ENCODE measurements at regions not wholly inside any gene's neighbourhood (a gene's known extent, or its start where the extent isn't known, plus 50 kb on each side); places are given as distances from the start of the nearest gene placed in this dataset.

- ATAC-seq (ENCODE audit: low read depth) = no peak
- H2BK5ac ChIP-seq (ENCODE audit: low read depth, low read length, poor library complexity, severe bottlenecking) = no peak overlapping the region
- no peak overlapping the region for H2BK15ac ChIP-seq (ENCODE audit: low read depth, low read length)
- no peaks in the 10 kb centered on the region for H3K27me3 ChIP-seq (ENCODE audit: control insufficient read depth, insufficient read depth, low read length)
- dilution Hi-C loops (cut with HindIII; ENCODE audit: low sequenced_read_pairs, unreplicated experiment) = no loop called here
- H3K4ac ChIP-seq (ENCODE audit: low read depth, low read length) = no peak overlapping the region
- no peak for TF ChIP-seq CHD1 (IDR thresholded peaks at IDR 0.05; ENCODE audit: low read depth, low read length)
- TF ChIP-seq POLR2A (IDR thresholded peaks at IDR 0.05; ENCODE audit: low read depth, low read length) = no peak
- TF ChIP-seq RCOR1 (IDR thresholded peaks at IDR 0.05; ENCODE audit: insufficient replicate concordance, low read length) = no peak
- no peak for TF ChIP-seq SMC3 (IDR thresholded peaks at IDR 0.05; ENCODE audit: low read depth, low read length)
- TF ChIP-seq USF2 (IDR thresholded peaks at IDR 0.05; ENCODE audit: low read depth, low read length) = no peak
- no peak overlapping the region for H3K9ac ChIP-seq (ENCODE audit: low read depth, low read length)
- H2AFZ ChIP-seq (replicated peaks; ENCODE audit: low read length, poor library complexity) = no peak overlapping the region
- no peak overlapping the region for H3K56ac ChIP-seq (ENCODE audit: extremely low read depth, insufficient read depth, low read length)
- intact Hi-C loops (cut with micrococcal nuclease) = loop anchor here (5.0 to 10.0 kb wide), 3 partner anchors 165 to 1385 kb away; partner anchors contain the start of gene MEF2C
- in situ Hi-C loops (cut with MboI; ENCODE audit: low sequenced_read_pairs) = loop anchor here (5.0 kb wide), 1 partner anchor 1545 kb away; no protein-coding TSS in a partner anchor
- no peaks in the 10 kb centered on the region for H4K20me1 ChIP-seq (ENCODE audit: insufficient read depth, low read length)
- no peak overlapping the region for H3K4me2 ChIP-seq (ENCODE audit: low read depth, low read length)
- ChIA-PET POLR2A (ENCODE audit: unreplicated experiment) (no interaction called here), CTCF (interaction anchor here (0.6 kb wide), 1 partner anchor 83 kb away, joined by 3 read pairs; no protein-coding TSS in a partner anchor)
- H4K5ac ChIP-seq (ENCODE audit: low read depth, low read length) = no peak overlapping the region
- no peak overlapping the region for H4K8ac ChIP-seq (ENCODE audit: low read depth in 2 of 2, low read length in 2 of 2)
- H2BK120ac ChIP-seq (ENCODE audit: low read depth, low read length) = no peak overlapping the region
- no peak overlapping the region for H3K14ac ChIP-seq (replicated peaks; ENCODE audit: low read depth, low read length)
- no peak overlapping the region for H2AK5ac ChIP-seq (ENCODE audit: low read depth, low read length)
- WGBS, 2 experiments (ENCODE audit: extremely low coverage in 2 of 2, insufficient read length in 1 of 2) = no CpG with 5 or more reads among the region's 8 CpGs
- no peaks in the 10 kb centered on the region for H3K79me1 ChIP-seq (ENCODE audit: low read depth in 1 of 2, low read length in 2 of 2)
- H3K9me3 ChIP-seq (ENCODE audit: control insufficient read depth, insufficient read depth, low read length) = no peaks in the 10 kb centered on the region
- H3K18ac ChIP-seq (ENCODE audit: low read depth, low read length) = no peak overlapping the region
- H3K4me1 ChIP-seq (ENCODE audit: control insufficient read depth, insufficient read depth, low read length) = no peaks in the 10 kb centered on the region
- H3K23ac ChIP-seq (ENCODE audit: low read depth, low read length) = no peak overlapping the region
- BruUV-seq (replicated peaks) = no TSS peak
- H3K4me3 ChIP-seq (ENCODE audit: insufficient read depth, low read depth, low read length) = no peak overlapping the region
- no peak overlapping the region for H4K91ac ChIP-seq (ENCODE audit: insufficient read depth, low read depth, low read length)
- no peak overlapping the region for H2AK9ac ChIP-seq (replicated peaks; ENCODE audit: low read depth, low read length, poor library complexity)
- no peaks in the 10 kb centered on the region for H3K9me1 ChIP-seq (ENCODE audit: insufficient read depth, low read length)
- no peak overlapping the region for H2BK20ac ChIP-seq (ENCODE audit: low read depth, low read length)
- no peak for DNase-seq
- H3K36me3 ChIP-seq (ENCODE audit: control insufficient read depth, insufficient read depth, low read length) = no peaks in the 10 kb centered on the region
- H3K27ac ChIP-seq (ENCODE audit: insufficient read depth, low read length) = no peak overlapping the region
Measured at GRCh38 chr5:90267646-90268045, 141.9 kb downstream of the CETN3 start.
